ENCODE measurements at regions not wholly inside any gene's neighbourhood (a gene's known extent, or its start where the extent isn't known, plus 50 kb on each side); places are given as distances from the start of the nearest gene placed in this dataset.

GRCh38 chr14:39581474-39581873 lies 149.2 kb upstream of the FBXO33 start:
- TF ChIP-seq CTCF (IDR thresholded peaks at IDR 0.05) (no peak), POLR2A (IDR thresholded peaks at IDR 0.05) (no peak)
